Activated T-cell treated with anti-CD3 and anti-CD28 coated beads, Interleukin-2, amount 50 U/mL, for 48 hours (primary cell): ENCODE measurements at regions not wholly inside any gene's neighbourhood (a gene's known extent, or its start where the extent isn't known, plus 50 kb on each side); places are given as distances from the start of the nearest gene placed in this dataset.
"Not testable (repeated sequence)": the region's sequence is repeated elsewhere in the genome, so short reads cannot be mapped to it uniquely, and the experiment has no call there.

Source experiments
- DNase-seq, 2 experiments: peaks; one replicate each; pipeline ENCODE4 v3.0.0-alpha.2; 2020

DNA sequence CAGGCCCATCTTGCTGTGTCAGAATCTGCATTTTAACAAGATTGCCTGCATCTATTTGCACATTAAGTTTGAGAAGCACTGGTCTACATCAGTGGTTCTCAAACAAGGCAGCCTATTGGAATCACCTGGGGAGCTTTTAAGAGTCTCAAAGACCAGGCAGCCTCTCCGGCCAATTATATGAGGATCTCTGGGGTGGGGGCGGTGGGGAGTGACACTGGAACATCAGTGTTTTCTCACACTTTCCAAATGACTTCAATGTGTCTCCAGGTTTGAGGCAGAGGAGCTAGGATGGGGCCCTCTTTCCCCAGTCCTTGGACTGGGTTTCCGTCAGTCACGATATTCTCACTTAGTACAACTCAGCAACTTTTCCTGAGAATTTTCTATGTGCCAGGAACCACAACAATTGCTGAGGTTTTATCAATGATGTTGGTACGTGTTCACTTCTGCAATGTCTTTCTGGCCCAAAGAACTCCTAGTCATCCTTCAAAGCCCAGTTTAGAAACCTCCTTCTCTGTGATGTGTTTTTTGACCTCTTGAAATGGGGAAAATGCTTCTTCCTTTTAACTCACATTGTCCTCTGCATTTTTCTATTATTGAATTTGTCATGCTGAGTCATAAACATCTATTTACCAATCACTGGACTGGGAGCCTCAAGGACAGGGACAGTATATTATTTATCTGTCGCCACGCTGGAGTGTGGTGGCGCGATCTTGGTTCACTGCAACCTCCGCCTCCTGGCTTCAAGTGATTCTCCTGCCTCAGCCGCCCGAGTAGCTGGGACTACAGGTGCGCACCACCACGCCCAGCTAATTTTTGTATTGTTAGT lies 130.9 kb downstream of the MYCN start:
- no peak for DNase-seq

DNA sequence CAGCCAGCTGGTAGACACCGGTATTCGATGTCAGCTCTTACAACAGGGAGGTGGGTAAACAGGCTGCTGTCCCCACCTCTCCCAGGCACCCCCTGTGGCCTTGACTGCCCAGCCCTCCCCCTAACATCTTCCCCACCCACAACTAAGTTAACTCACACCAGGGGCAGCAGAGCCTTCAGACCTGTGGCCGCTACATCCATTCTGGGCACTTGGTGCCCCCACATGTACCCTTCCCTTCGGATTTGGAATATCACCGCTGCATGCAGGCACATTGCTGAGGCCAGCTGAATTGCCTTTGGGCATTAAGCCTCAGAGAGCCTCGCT lies 130.3 kb downstream of the MYCN start:
- no peak for DNase-seq

GRCh38 chr2:16069933-16070647 lies 129.7 kb downstream of the MYCN start:
- DNase-seq = no peak

DNA sequence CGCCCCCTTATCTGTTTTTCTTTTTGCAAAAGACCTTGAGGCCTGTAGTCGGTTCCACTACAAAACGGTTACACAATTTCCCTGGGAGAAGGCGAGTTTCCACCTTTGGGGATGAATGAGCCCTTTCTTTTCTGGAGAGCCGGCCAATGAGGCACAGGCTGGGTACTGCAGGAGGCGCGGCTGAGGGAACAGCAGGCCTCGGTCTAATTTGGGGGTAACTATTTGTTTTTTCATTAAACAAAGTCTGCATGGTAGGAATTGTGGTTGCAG lies 129.2 kb downstream of the MYCN start:
- no peak for DNase-seq

DNA sequence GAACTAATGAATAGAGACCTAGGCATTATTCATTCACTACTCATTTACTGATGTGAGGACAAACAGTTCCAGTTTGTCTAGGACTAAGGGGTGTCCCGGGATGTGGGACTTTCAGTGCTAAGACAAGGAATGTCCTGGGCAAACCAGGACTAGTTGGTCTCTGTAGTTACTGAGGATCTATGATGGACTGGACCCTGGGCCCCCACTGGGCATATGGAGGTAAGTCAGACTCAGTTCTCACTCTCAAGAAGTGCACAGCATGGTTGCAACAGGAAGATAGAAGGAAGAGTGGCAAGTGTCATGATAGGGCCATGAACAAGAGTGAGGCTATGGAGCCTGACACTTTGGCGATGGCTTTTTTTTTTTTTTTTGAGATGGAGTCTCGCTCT lies 128.2 kb downstream of the MYCN start:
- DNase-seq = no peak

DNA sequence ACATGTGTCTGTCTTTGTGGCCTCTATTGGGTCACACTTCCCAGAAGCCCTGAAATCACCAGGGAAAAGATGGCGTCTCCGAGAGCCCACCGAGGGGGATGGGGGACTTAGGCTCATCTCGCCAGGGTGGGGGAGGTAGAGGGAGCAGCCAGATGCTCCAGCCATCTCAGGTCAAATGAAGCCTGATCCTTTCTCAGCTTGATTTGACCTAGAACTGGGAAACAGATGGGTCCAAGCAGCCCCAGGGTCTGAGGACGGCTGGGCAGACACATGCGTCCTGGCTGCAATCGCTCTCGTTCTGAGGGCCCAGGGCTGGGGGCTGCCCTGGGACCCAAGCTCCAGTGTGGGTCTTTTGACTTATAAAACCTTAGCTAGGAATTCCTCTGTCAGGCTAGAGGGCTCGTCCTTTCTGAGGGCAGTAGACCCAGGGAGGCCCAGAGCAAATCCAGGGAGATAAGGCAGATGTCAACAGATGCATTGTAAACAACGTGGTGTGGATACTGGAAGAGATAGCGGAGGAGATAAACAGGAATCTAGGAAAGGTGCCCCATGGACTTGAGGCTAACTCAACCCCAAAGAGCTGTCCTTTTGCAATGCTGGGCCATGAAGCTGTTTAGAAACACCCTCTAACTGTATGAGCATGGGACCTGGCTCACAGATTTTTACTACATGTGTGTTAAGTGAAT lies 127.7 kb downstream of the MYCN start:
- DNase-seq = no peak

- DNase-seq = no peak
Measured at GRCh38 chr2:16067444-16067843, 127.1 kb downstream of the MYCN start.

- no peak for DNase-seq
Measured at GRCh38 chr2:16067037-16067406, 126.7 kb downstream of the MYCN start.

DNA sequence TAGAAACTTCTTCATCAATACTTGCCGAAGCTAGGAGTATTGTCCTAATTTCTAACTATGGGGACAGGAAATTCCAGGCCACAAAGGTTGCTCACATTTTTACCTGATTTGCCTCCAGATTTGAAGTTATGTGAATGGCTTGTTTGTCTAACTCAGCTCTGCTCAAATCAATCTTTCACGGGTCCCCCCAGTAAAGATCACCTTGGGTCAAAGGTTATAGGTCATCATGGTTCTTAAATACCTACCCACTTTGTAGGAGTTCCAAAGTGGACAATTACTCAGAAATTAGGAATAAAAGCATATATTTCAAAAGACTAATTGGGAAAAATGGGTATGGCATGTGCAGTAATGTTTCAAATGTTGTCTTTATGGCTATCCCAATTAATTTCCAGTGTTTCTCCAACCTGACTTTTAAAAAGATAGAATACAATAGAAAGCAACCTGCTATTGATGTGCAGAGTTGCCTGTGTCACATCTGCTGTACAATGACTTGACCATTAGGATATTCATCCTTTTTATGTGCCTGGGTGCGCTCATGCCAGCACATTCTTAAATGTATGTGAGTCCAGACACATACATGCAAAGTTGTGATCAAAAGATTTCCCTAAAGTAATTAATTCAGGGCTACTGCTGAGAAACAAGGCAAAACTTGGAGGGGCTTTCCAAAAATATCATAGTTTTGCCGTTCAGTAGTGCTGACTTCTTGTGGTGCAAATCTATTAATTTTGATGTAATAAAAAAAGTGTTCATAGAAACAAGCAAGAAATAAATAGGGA lies 126.1 kb downstream of the MYCN start:
- DNase-seq = no peak

GRCh38 chr2:16065272-16066069 lies 125.1 kb downstream of the MYCN start:
- not testable (repeated sequence) for DNase-seq

- DNase-seq = no peak
Measured at GRCh38 chr2:16064745-16065144, 124.4 kb downstream of the MYCN start.

DNA sequence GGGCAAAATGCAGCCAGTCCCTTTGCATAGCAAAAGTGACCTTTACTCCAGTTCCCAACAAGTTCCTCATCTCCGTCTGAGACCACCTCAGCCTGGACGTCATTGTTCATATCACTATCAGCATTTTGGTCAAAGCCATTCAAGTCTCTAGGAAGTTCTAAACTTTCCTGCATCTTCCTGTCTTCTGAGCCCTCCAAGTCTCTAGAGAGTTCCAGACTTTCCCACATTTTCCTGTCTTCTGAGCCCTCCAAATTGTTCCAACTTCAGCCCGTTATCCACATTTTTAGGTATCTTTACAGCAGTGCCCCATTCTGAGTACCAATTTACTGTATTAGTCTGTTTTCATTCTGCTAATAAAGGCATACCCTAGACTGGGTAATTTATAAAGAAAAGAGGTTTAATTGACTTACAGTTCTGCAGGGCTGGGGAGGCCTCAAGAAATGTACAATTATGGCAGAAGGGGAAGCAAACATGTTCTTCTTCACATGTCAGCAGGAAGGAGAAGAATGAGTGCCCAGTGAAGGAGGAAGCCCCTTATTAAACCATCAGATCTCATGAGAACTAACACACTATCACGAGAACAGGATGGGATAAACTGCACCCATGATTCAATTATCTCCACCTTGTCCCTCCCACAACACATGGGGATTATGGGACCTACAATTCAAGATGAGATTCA lies 123.7 kb downstream of the MYCN start:
- DNase-seq = no peak

DNA sequence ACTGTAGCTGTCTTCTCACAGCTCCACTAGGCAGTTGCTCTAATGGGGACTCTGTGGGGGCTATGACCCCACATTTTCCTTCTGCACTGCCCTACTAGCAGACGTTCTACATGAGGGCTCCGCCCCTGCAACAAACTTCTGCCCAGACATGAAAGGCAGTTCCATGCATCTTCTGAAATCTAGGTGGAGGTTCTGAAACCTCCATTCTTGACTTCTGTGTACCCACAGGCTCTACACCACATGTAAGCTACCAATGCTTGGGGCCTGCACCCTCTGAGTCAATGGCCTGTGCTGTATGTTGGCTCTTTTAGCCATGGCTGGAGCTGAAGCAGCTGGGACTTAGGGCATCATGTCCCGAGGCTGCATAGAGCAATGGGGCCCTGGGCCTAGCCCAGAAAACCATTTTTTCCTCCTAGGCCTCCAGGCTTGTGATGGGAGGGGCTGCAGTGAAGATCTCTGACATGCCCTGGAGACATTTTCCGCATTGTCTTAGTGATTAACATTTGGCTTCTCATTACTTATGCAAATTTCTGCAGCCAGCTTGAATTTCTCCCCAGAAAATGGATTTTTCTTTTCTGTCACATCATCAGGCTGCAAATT lies 123.0 kb downstream of the MYCN start:
- no peak for DNase-seq

GRCh38 chr2:16062471-16063250 lies 122.3 kb downstream of the MYCN start:
- no peak for DNase-seq

DNA sequence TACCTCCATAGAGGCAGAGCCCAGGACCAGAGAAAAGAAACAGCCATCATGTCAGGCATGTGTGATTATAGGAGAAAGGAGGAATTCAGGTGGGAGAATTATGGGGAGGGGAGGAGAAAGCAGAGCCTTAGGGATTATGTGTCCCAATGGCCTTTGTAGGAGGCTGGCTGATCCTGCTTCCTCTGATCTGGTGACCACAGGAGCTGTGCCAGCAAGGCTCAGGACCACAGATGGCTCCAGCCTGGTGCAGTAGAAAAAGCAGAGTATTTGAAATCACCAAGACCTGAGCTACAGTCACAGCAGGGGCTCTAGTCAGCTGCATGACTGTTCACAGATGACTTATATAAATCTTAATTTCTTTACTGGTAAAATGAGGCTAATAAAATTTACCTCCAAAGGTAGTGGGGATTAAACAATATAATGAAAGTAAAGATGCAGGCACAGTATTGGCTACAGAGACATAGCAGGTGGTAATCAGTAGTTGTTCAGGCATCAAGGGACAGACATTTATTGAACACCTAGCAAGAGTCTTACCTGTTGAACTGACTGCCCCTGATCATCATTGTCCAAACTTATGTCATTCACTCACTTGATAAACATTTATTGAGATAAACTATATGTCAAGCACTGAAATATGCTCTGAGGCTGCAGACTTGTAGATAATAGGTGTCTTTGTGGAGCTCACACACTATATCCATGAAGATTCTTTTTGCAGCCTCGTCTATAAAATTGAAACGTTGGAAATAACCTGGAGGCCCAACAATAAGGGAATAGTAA lies 121.3 kb downstream of the MYCN start:
- DNase-seq = no peak

GRCh38 chr2:16060936-16061338 lies 120.6 kb downstream of the MYCN start:
- no peak for DNase-seq

DNA sequence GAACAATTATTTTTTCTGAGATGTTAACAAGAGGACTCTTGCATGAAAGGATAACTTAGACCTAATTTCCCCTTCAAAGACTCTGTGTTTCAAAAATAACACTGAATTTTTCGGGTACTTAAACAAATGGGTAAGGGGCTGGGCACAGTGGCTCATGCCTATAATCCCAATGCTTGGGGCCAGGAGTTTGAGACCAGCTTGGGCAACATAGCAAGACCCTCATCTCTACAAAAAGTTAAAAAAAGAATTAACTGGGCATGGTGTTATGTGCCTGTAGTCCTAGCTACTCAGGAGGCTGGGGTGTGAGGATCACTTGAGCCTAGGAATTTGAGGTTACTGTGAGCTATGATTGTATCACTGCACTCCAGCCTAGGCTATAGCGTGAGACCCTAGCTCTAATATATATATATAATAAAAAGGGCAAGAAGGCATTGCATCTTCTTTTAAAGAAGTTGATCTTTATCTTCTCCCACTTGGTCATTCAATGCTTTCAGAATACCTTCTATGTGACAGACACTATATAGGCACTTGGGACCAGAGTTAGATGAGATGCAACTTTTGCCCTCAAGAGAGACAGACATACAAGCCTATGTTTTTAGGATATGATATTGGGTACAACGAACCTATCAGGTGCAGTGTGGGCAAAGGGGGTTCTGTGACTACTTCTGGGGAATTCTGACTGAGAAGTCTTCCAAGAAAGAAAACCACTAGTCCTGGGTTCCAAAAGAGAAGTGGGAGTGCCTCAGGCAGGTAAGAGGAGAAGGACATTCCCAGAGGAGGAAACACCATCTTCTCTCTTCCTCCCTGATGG lies 120.0 kb downstream of the MYCN start:
- DNase-seq = no peak

GRCh38 chr2:16059393-16060016 lies 119.2 kb downstream of the MYCN start:
- DNase-seq = no peak
